HEK293 (cell line): ENCODE measurements at regions not wholly inside any gene's neighbourhood (a gene's known extent, or its start where the extent isn't known, plus 50 kb on each side); places are given as distances from the start of the nearest gene placed in this dataset.

Source experiments
- CTCF ChIA-PET: fragments of 350-600 bp; formaldehyde crosslinking; extraction: SDS; loops from one replicate; lab custom pipeline; 2021; ENCODE audit warnings: antibody characterized with exemption; lab: Yijun Ruan, JAX
- POLR2A ChIA-PET: fragments of 300-600 bp; formaldehyde crosslinking; extraction: SDS; loops from one replicate; lab custom pipeline; 2020; ENCODE audit warnings: antibody characterized with exemption, inconsistent platforms; lab: Yijun Ruan, JAX
- H3K27ac ChIP-seq: fragments of 200-500 bp; sonication (Bioruptor generic); 2 replicates; pipeline ENCODE4 v1.5.1; 2014; ENCODE audit warnings: low read depth, low read length, control low read depth, inconsistent platforms; ENCODE audit errors: extremely low read depth
- H3K36me3 ChIP-seq, 2 experiments: fragments of 200-500 bp in 1 of 2; sonication (Bioruptor generic) in 1 of 2; 1 replicate in 1 of 2; 2 replicates in 1 of 2; pipeline ENCODE4 v1.5.1; 2014 to 2017; ENCODE audit warnings: inconsistent platforms in 2 of 2, low read length in 2 of 2; ENCODE audit not compliant: control insufficient read depth in 2 of 2, insufficient read depth in 1 of 2
- H3K4me1 ChIP-seq: fragments of 200-500 bp; sonication (Bioruptor generic); 2 replicates; pipeline ENCODE4 v1.5.1; 2014; ENCODE audit warnings: mild to moderate bottlenecking, low read length, inconsistent platforms; ENCODE audit not compliant: control insufficient read depth, insufficient read depth
- H3K4me3 ChIP-seq: 2 replicates; pipeline ENCODE4 v1.5.1; 2011; ENCODE audit warnings: low read depth, mild to moderate bottlenecking, control low read depth, low read length, moderate library complexity
- H3K9me3 ChIP-seq: fragments of 200-500 bp; sonication (Bioruptor generic); 2 replicates; pipeline ENCODE4 v1.5.1; 2014; ENCODE audit warnings: low read depth, low read length, inconsistent platforms; ENCODE audit not compliant: control insufficient read depth, insufficient read depth
- PRDM2 ChIP-seq: fragments of 450-650 bp; formaldehyde crosslinking; IDR thresholded peaks from 2 replicates; pipeline ENCODE4 v1.5.1; 2016; ENCODE audit warnings: missing biosample characterization, missing genetic modification characterization, borderline replicate concordance
- PRDM6 ChIP-seq: fragments of 450-650 bp; formaldehyde crosslinking; IDR thresholded peaks from 2 replicates; pipeline ENCODE4 v1.5.1; 2017; ENCODE audit warnings: missing biosample characterization, missing genetic modification characterization
- ZNF280C ChIP-seq: fragments of 450-650 bp; formaldehyde crosslinking; IDR thresholded peaks from 2 replicates; pipeline ENCODE4 v1.5.1; 2016; ENCODE audit warnings: missing biosample characterization, missing genetic modification characterization
- ZNF302 ChIP-seq: fragments of 450-650 bp; formaldehyde crosslinking; IDR thresholded peaks from 2 replicates; pipeline ENCODE4 v1.5.1; 2016; ENCODE audit warnings: missing biosample characterization, missing genetic modification characterization, low read depth
- ZNF37A ChIP-seq: fragments of 450-650 bp; IDR thresholded peaks from 2 replicates; pipeline ENCODE4 v1.5.1; 2018; ENCODE audit warnings: missing biosample characterization, missing genetic modification characterization
- ZNF518A ChIP-seq: fragments of 450-650 bp; formaldehyde crosslinking; conservative IDR thresholded peaks from 2 replicates; pipeline ENCODE4 v1.5.1; 2016; ENCODE audit warnings: low read depth, missing biosample characterization, missing genetic modification characterization
- ZNF580 ChIP-seq: fragments of 450-650 bp; formaldehyde crosslinking; IDR thresholded peaks from 2 replicates; pipeline ENCODE4 v1.5.1; 2016; ENCODE audit warnings: missing biosample characterization, missing genetic modification characterization
- ZNF596 ChIP-seq: fragments of 450-650 bp; IDR thresholded peaks from 2 replicates; pipeline ENCODE4 v1.5.0; 2018; ENCODE audit warnings: missing biosample characterization, mild to moderate bottlenecking, missing genetic modification characterization, moderate library complexity
- ZNF843 ChIP-seq: fragments of 450-650 bp; formaldehyde crosslinking; IDR thresholded peaks from 2 replicates; pipeline ENCODE4 v1.5.1; 2016; ENCODE audit warnings: missing biosample characterization, missing genetic modification characterization

- Histone ChIP-seq H3K4me1 (peaks cover 3% of the 10 kb centered on the region; the same call in 1 of the 2 replicates), H3K36me3 (no peaks in the 10 kb centered on the region), H3K9me3 (no peaks in the 10 kb centered on the region), H3K4me3 (no peak overlapping the region), H3K27ac (no peak overlapping the region)
- no peak for TF ChIP-seq PRDM2 (tag by site-specific recombination)
- no peak for TF ChIP-seq ZNF518A (tag by site-specific recombination)
- TF ChIP-seq ZNF37A (tag by site-specific recombination), result no peak
- TF ChIP-seq ZNF843 (tag by site-specific recombination), result peak; percentile 58; the same call in 1 of the 2 replicates
- TF ChIP-seq PRDM6 (tag by site-specific recombination), result 0 out of 2 replicates have a peak, but pooled peaks have one; percentile 43
- TF ChIP-seq ZNF596 (tag by site-specific recombination), result no peak
- no peak for TF ChIP-seq ZNF280C (tag by site-specific recombination)
- no peak for TF ChIP-seq ZNF302 (tag by site-specific recombination)
- TF ChIP-seq ZNF580 (tag by site-specific recombination), result 0 out of 2 replicates have a peak, but pooled peaks have one; percentile 28
- CTCF ChIA-PET, result no interaction called here
- POLR2A ChIA-PET, result no interaction called here
Measured at GRCh38 chr3:29202378-29202777, 78.5 kb upstream of the RBMS3 start.
